Heart left ventricle (tissue), 16 donors: ENCODE measurements at regions not wholly inside any gene's neighbourhood (a gene's known extent, or its start where the extent isn't known, plus 50 kb on each side); places are given as distances from the start of the nearest gene placed in this dataset.
"Not testable (repeated sequence)": the region's sequence is repeated elsewhere in the genome, so short reads cannot be mapped to it uniquely, and the experiment has no call there.

ENCODE experiments used
- ATAC-seq, 4 donors: fragments of 200-7000 bp; cut with Tn5 transposase; one replicate each; pipeline ENCODE4 v1.9.1; 2020 to 2022; ENCODE audit warnings: moderate library complexity in 4 of 4, mild to moderate bottlenecking in 3 of 4, moderate number of reproducible peaks in 1 of 4
- DNase-seq, 5 donors: peaks; one replicate each; pipeline ENCODE4 v3.0.0-alpha.2; 2020
- H3K27ac ChIP-seq, 12 donors: fragments of 200-600 bp; sonication (generic) in 4 of 12; one replicate each; pipeline versions ENCODE4 v1.5.0 to v1.8.0; 2016 to 2022; ENCODE audit warnings: mild to moderate bottlenecking in 2 of 12
- H3K27me3 ChIP-seq, 9 donors: fragments of 200-600 bp; sonication (generic) in 2 of 9; one replicate each; pipeline versions ENCODE4 v1.5.1 to v1.8.0; 2016 to 2022; ENCODE audit warnings: mild to moderate bottlenecking in 3 of 9
- H3K36me3 ChIP-seq, 9 donors: fragments of 200-600 bp; sonication (generic) in 2 of 9; one replicate each; pipeline versions ENCODE4 v1.5.0 to v1.8.0; 2018 to 2022; ENCODE audit warnings: mild to moderate bottlenecking in 2 of 9
- H3K4me1 ChIP-seq, 12 donors: fragments of 200-600 bp; sonication (generic) in 4 of 12; one replicate each; pipeline versions ENCODE4 v1.5.0 to v1.8.0; 2016 to 2022; ENCODE audit warnings: mild to moderate bottlenecking in 3 of 12
- H3K4me3 ChIP-seq, 12 donors: fragments of 200-600 bp; sonication (generic) in 4 of 12; one replicate each; pipeline versions ENCODE4 v1.5.0 to v1.8.0; 2017 to 2022; ENCODE audit warnings: mild to moderate bottlenecking in 9 of 12, moderate library complexity in 4 of 12
- H3K9me3 ChIP-seq, 12 donors: fragments of 200-600 bp; sonication (generic) in 4 of 12; one replicate each; pipeline versions ENCODE4 v1.5.0 to v1.8.0; 2016 to 2022; ENCODE audit warnings: mild to moderate bottlenecking in 1 of 12
- POLR2A ChIP-seq, 2 donors: fragments of 450-650 bp; IDR thresholded peaks; one replicate each; pipeline ENCODE4 v1.6.1; 2017; ENCODE audit warnings: antibody characterized with exemption in 2 of 2, mild to moderate bottlenecking in 2 of 2, moderate library complexity in 2 of 2
- WGBS, 4 donors: extraction: QIAGEN DNeasy Blood & Tissue Kit in 2 of 4; methylation state at CpG; one replicate each; pipeline versions ENCODE4 v1.1.5 to v1.1.7; 2013 to 2018; 5-methylcytosine and 5-hydroxymethylcytosine counted together
- intact Hi-C, 10 donors: fragments of 100-400 bp; cut with DNase I; formaldehyde crosslinking; loops; one replicate each; pipeline versions ENCODE4 v1.11.1 to v1.14.2; 2022
- TF ChIP-seq, protein P1 (sequence below), 12 donors: fragments of 200-600 bp; sonication (generic) in 4 of 12; IDR thresholded peaks; one replicate each; pipeline versions ENCODE4 v1.5.0 to v1.8.0; 2018 to 2022; ENCODE audit warnings: antibody characterized with exemption in 12 of 12, mild to moderate bottlenecking in 5 of 12
- donor health status: ischemic (EF 13 %, LVEDD 7.1; RV severe dilation, severe dysfunction).
- donor health status: healthy with polysubstance abuse.
- donor health status: DM: no; HTN: yes; CAD: no.
- donor health status: DM: no; HTN: no; CAD: no.
- donor health status: ischemic (EF 25% LVEDD 6.9; RV normal size, moderate dysfunction).
- donor health status: ischemic (EF 25% LVEDD 5.7; RV mildly dilated, moderate dysfunction).
- donor health status: healthy.
- donor health status: DM: yes; HTN: yes; CAD: no.
- donor health status: ischemic (EF 35%, LVEDD 5.7; RV mildly dilated, moderate dysfunction).
- donor health status: nonischemic (EF 11% LVEDD 7.7; RV severe dilation, severe dysfunction).
- donor health status: DM: yes; HTN: yes; CAD: no.
- donor health status: PGD.
- donor health status: ischemic (EF 29% LVEDD 5.4; RV normal size, mild dysfunction).
- donor health status: nonischemic (EF 23%, LVEDD 6.1; RV moderate dilation, normal function).

DNA sequence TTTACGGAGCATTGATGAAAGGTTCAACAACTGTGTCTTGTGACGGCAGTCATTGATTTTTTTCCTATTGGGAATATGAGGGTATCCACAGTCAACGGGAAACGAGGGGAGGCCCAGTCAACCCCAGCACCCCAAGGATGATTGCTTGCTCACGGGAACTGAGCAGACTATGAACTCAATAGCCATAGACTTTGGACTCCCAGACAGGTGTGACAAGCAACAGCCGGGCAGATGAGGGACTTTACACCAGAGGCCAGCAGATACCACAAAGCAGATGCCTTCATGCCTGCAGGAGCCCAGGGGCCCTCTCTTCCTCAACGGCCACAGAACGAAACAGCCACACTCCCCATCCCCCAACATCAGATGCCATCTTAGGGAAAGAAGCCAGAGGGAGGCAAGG lies 80.3 kb upstream of the FLT1 start:
- Histone ChIP-seq H3K27ac (peak overlapping the region in 1 of 12 donors; percentile 70), H3K27me3 (no peaks in the 10 kb centered on the region), H3K4me3 (no peak overlapping the region), H3K4me1 (peaks cover 0 to 15% (median 0%) of the 10 kb centered on the region in 12 donors), H3K36me3 (no peaks in the 10 kb centered on the region), H3K9me3 (no peaks in the 10 kb centered on the region)
- DNase-seq (no peak), ATAC-seq (no peak)
- WGBS, 4 donors = 80 to 91% (median 86%) methylated on average over 8 of the region's 8 CpGs
- no peak for TF ChIP-seq POLR2A (IDR thresholded peaks at IDR 0.05)
- TF ChIP-seq, protein P1, sequence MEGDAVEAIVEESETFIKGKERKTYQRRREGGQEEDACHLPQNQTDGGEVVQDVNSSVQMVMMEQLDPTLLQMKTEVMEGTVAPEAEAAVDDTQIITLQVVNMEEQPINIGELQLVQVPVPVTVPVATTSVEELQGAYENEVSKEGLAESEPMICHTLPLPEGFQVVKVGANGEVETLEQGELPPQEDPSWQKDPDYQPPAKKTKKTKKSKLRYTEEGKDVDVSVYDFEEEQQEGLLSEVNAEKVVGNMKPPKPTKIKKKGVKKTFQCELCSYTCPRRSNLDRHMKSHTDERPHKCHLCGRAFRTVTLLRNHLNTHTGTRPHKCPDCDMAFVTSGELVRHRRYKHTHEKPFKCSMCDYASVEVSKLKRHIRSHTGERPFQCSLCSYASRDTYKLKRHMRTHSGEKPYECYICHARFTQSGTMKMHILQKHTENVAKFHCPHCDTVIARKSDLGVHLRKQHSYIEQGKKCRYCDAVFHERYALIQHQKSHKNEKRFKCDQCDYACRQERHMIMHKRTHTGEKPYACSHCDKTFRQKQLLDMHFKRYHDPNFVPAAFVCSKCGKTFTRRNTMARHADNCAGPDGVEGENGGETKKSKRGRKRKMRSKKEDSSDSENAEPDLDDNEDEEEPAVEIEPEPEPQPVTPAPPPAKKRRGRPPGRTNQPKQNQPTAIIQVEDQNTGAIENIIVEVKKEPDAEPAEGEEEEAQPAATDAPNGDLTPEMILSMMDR (IDR thresholded peaks at IDR 0.05) = no peak
- intact Hi-C loops = no loop called here

DNA sequence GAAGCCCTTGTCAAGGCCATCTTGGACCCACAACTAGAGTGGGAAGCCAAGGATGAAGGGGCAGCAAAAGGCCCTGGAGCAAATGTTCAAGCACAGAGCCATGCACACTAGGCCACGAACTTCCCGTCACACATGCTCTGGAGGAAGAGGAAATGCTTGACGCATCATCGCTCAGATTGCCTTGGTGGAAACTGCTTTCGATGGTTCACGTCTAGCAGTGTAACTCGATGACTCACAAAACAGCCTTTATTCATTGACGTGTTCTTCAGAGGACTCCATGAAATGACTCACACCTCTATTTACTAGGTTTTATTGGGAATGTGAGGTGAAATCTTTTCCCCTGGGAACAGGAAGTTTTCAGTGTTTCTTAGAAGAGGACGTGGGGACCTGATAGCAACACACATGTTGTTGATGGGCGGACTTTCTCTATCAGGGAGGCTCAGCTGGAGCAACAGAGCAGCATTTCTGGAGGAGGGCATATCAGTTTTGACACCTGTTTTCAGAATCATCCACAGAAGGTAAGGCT lies 79.8 kb upstream of the FLT1 start:
- peaks cover 0 to 15% (median 0%) of the 10 kb centered on the region in 12 donors for H3K4me1 ChIP-seq
- TF ChIP-seq, protein P1 (IDR thresholded peaks at IDR 0.05) = no peak
- TF ChIP-seq POLR2A (IDR thresholded peaks at IDR 0.05) = no peak
- no peaks in the 10 kb centered on the region for H3K36me3 ChIP-seq
- WGBS, 4 donors = 53 to 69% (median 61%) methylated on average over 10 of the region's 10 CpGs
- no peaks in the 10 kb centered on the region for H3K9me3 ChIP-seq
- peak overlapping the region in 1 of 12 donors; percentile 70 for H3K27ac ChIP-seq
- H3K4me3 ChIP-seq = no peak overlapping the region
- DNase-seq (peak in 2 of 5 donors; percentile 28 to 50), ATAC-seq (peak in 3 of 4 donors; percentile 59 to 85 (median 72))
- no peaks in the 10 kb centered on the region for H3K27me3 ChIP-seq
- intact Hi-C loops = no loop called here

DNA sequence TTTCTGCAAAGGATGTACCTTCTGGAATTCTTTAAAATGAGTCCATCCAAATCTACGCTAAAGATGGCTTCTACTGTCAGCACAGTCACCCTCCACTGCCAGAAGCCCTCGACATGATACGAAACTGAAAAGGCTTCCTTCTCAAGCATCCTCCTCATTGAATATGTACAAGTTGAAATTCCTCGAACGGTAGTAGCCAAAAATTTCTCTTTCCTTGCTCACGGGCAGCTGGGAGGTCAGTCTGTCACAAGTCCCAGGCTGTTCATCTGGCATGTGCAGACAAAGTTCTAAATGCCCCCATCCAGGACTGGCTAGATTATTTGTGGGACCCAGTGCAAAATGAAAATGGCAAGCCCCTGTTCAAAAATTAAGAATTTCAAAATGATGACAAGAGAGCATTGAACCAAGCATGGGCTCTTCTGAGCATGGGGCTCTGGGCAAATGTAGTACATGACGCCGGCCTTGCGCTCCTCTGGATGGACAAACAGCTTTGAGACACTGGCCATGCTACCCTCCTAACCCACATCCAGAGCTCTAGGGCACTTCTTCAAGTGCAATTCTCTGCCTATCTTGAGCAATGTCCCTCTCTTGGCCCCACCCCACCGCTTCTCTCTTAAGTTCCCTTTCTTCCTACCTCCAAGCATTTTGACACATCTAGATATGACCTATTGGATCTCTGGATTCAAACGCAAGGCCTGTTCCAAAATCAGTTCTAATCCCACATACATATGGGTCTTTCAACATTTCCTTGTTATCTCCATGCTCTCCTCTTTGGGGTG lies 78.9 kb upstream of the FLT1 start:
- peak overlapping the region in 1 of 12 donors; percentile 70 for H3K27ac ChIP-seq
- H3K4me3 ChIP-seq = no peak overlapping the region
- H3K9me3 ChIP-seq = no peaks in the 10 kb centered on the region
- H3K36me3 ChIP-seq = no peaks in the 10 kb centered on the region
- peaks cover 0 to 15% (median 0%) of the 10 kb centered on the region in 12 donors for H3K4me1 ChIP-seq
- 84 to 95% (median 93%) methylated on average over 11 of the region's 11 CpGs for whole genome bisulfite sequencing, 4 donors
- ATAC-seq = peak in 2 of 4 donors; percentile 41 to 51
- H3K27me3 ChIP-seq = no peaks in the 10 kb centered on the region
- TF ChIP-seq, protein P1 (IDR thresholded peaks at IDR 0.05) = no peak
- no peak for TF ChIP-seq POLR2A (IDR thresholded peaks at IDR 0.05)
- no peak for DNase-seq
- intact Hi-C loops = no loop called here

DNA sequence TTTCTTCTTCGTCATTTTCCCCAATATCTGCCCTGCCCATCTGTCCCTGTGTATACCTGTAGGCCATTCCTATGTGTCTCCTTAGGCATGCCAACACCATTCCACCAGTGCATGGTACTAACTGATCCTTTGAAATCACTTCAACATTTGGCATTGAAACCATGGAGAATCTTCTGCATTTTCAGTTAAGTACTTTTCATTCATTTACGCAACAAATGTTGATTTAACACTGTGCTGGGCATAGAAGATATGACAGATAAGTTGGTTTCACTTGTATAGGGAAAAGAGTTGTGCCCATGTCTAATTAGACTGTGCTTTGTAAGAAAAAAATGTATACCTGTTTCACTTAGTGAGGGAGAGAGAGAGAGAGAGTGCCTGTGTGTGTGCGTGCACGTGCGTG lies 77.9 kb upstream of the FLT1 start:
- no peaks in the 10 kb centered on the region for H3K9me3 ChIP-seq
- 85 to 98% (median 97%) methylated on average over 5 of the region's 5 CpGs for WGBS, 4 donors

DNA sequence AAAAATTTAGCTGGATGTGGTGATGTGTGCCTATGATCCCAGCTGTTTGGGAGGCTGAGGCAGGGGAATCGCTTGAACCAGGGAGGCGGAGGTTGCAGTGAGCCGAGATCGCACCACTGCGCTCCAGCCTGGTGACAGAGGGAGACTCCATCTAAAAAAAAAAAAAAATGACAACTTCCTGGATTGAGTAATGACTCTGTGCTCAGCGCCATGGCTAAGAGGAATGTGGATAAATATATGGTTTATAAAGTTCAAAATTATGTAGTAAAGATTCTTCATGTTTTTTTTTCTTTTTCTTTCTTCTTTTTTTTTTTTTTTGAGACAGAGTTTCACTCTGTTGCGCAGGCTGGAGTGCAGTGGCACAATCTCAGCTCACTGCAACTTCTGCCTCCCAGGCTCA lies 75.4 kb upstream of the FLT1 start:
- WGBS, 4 donors = 81 to 92% (median 90%) methylated on average over 7 of the region's 7 CpGs
- H3K27ac ChIP-seq, H3K4me3 ChIP-seq, H3K9me3 ChIP-seq, H3K36me3 ChIP-seq, H3K27me3 ChIP-seq, DNase-seq, intact Hi-C loops, ATAC-seq: not testable (repeated sequence)
- H3K4me1 ChIP-seq = peaks cover 0 to 21% (median 6%) of the 10 kb centered on the region in 12 donors

More for the DNA sequence above, 77.9 kb upstream of the FLT1 start:
- Histone ChIP-seq H3K27ac (no peak overlapping the region), H3K4me3 (no peak overlapping the region), H3K36me3 (no peaks in the 10 kb centered on the region), H3K4me1 (peaks cover 0 to 21% (median 5%) of the 10 kb centered on the region in 12 donors), H3K27me3 (no peaks in the 10 kb centered on the region)
- intact Hi-C loops = no loop called here
- DNase-seq = no peak
- no peak for ATAC-seq
- no peak for TF ChIP-seq POLR2A (IDR thresholded peaks at IDR 0.05)
- TF ChIP-seq, protein P1 (IDR thresholded peaks at IDR 0.05) = no peak
